AG09319 (cell line): ENCODE measurements at regions not wholly inside any gene's neighbourhood (a gene's known extent, or its start where the extent isn't known, plus 50 kb on each side); places are given as distances from the start of the nearest gene placed in this dataset.

ENCODE experiments used
- DNase-seq: peaks from one replicate; pipeline ENCODE4 v3.0.0-alpha.2; 2010; ENCODE audit warnings: low read depth; ENCODE audit errors: extremely low read depth
- CTCF ChIP-seq: IDR thresholded peaks from 2 replicates; pipeline ENCODE4 v1.5.1; 2011; ENCODE audit warnings: low read depth, mild to moderate bottlenecking, inconsistent platforms, low read length, moderate library complexity

GRCh38 chr7:110095372-110096052 is 995.4 kb upstream of the LRRN3 start:
- DNase-seq, result no peak
- no peak for TF ChIP-seq CTCF

- no peak for DNase-seq
Measured at GRCh38 chr7:110104243-110104642, 986.7 kb upstream of the LRRN3 start.

GRCh38 chr7:110105307-110105706 is 985.6 kb upstream of the LRRN3 start:
- no peak for DNase-seq
- TF ChIP-seq CTCF, result no peak

More at GRCh38 chr7:110104243-110104642, 986.7 kb upstream of the LRRN3 start:
- no peak for TF ChIP-seq CTCF

- DNase-seq, result no peak
- no peak for TF ChIP-seq CTCF
Measured at GRCh38 chr7:110105840-110106239, 985.1 kb upstream of the LRRN3 start.

- no peak for DNase-seq
- TF ChIP-seq CTCF, result no peak
Measured at GRCh38 chr7:110119883-110120581, 970.9 kb upstream of the LRRN3 start.

- no peak for TF ChIP-seq CTCF
- DNase-seq, result no peak
Measured at GRCh38 chr7:110129159-110129558, 961.8 kb upstream of the LRRN3 start.

- no peak for DNase-seq
- no peak for TF ChIP-seq CTCF
Measured at GRCh38 chr7:110130669-110131068, 960.3 kb upstream of the LRRN3 start.
